ENCODE measurements at regions not wholly inside any gene's neighbourhood (a gene's known extent, or its start where the extent isn't known, plus 50 kb on each side); places are given as distances from the start of the nearest gene placed in this dataset.
A peak's percentile ranks its signal among the peaks of the same experiment; 100 is the strongest.
"Not testable (repeated sequence)": the region's sequence is repeated elsewhere in the genome, so short reads cannot be mapped to it uniquely, and the experiment has no call there.

DNA sequence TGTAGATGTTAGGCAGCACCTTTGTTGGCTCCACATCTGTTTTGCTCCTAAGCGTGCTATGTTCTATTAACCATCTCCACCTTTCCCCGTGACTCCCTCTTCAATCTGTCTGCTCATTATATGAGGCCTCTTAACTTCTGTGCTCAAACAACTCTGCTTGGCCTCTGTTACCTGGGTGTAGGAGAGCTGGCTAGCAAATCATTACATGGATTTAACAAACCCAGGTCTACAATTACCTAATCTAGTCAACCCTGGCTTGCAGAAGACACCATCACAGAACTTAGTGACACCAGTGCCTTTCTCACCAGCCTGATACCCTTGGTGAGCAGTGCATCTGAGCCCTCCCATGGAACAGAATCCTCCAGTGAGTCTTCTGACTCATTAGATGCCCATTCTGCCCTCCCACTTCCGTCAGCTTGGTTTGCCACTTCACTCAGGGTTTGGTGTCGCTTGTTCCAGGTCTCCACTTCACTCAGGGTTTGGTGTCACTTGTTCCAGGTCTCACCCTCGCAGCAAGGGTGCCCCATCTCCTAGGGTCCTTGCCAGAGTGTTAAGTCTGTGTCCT lies 92.0 kb upstream of the KIF26B start:
- no peak for DNase-seq (ENCODE audit: low read depth)

DNA sequence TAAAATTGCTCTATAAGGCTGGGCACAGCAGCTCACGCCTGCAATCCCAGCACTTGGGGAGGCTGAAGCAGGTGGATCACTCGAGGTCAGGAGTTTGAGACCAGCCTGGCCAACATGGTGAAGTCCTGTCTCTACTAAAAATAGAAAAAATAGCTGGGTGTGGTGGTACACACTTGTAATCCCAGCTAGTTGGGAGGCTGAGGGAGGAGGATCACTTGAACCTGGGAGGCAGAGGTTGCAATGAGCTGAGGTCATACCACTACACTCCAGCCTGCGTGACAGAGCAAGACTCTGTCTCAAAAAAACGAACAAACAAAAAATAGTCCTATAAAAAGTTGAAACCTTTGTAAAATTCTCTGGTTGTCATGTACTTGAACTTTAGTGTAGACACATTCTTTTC lies 93.0 kb upstream of the KIF26B start:
- DNase-seq (ENCODE audit: low read depth), result not testable (repeated sequence)

DNA sequence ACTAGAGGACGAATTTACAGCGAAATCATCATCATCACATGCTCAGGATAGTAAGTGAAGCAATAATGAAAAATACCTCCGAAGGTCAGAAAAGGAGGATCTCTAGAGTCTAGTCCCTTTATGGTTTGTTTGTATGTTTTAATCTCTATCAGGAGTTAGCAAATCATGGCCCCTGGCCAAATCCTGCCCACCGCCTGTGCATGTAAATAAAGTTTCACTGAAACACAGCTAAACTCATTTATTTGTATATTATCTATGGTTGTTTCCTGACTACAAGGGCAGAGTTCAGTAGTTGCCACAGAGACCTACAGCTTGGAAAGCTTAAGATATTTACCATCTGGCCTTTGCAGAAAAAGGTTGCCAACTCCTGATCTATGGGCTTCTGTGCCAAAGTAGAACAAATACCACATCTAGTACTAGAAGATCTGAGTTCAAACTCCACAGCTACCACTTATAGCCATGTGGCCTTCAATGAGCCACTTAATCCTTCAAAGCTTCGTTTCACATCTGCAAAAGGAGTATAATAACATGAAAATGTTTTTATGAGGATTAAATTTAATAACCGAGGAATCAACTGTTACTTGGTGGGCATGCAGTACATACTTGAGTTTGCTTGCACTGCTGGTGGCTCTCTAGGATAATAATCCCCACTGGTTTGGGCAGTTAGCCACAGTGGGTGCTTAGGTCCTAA lies 94.0 kb upstream of the KIF26B start:
- no peak for DNase-seq (ENCODE audit: low read depth)

DNA sequence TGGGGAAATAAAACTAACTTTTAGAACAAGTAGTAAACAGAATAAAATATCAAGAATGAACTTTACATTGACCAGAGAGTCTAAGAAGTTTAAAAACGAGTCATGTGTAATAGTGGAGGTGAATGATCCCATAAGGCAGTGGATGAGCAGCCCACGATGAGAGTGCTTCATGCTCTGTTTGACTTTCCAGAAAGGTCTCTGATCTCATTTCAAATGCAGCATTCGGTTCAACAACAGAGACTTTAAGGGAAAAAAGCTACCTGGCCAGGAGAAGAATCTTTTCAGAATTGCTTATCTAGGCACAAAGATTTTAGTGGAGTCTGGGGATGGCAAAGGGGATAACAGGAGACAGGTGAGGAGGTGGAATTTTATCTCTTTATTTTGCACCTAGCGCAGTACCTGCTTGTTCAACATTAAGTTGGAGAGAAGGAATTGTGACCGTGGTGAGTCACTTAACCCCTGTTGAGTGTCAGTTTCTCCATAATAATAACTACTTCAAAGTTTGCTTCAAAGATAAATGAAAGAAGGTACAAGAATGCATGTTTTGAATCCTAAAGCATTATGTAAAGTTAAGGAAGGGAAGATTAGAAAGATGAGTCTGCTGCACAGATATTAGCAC lies 94.9 kb upstream of the KIF26B start:
- no peak for DNase-seq (ENCODE audit: low read depth)

- DNase-seq (ENCODE audit: low read depth), result no peak
Observed at GRCh38 chr1:245058882-245059281, 95.9 kb upstream of the KIF26B start.

- no peak for DNase-seq (ENCODE audit: low read depth)
Observed at GRCh38 chr1:245058436-245058835, 96.3 kb upstream of the KIF26B start.

GRCh38 chr1:245056913-245057312 lies 97.9 kb upstream of the KIF26B start:
- no peak for DNase-seq (ENCODE audit: low read depth)

- DNase-seq (ENCODE audit: low read depth), result not testable (repeated sequence)
Observed at GRCh38 chr1:245056296-245056695, 98.5 kb upstream of the KIF26B start.

DNA sequence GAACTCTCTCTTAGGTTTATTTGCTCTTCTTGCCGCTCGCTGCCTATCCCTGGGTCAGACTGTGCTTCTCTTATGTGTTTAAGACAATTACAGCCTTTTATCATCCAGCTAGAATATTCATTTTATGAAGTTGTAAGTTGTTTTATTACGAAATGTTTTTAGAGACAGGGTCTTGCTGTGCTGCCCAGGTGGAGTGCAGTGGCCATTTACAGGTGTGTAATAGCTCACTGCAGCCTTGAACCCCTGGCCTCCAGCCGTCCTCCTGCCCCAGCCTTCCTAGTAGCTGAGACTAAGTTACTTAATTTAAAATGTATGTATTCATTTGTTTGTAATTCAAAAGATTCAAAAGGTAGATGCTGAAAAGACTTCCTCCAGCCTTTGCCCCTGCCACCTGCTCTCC lies 99.0 kb upstream of the KIF26B start:
- no peak for DNase-seq (ENCODE audit: low read depth)

- no peak for DNase-seq (ENCODE audit: low read depth)
Observed at GRCh38 chr1:245054507-245055270, 100.1 kb upstream of the KIF26B start.

GRCh38 chr1:245054105-245054504 lies 100.7 kb upstream of the KIF26B start:
- no peak for DNase-seq (ENCODE audit: low read depth)

GRCh38 chr1:245052258-245052657 lies 102.5 kb upstream of the KIF26B start:
- DNase-seq (ENCODE audit: low read depth), result no peak

- DNase-seq (ENCODE audit: low read depth), result no peak
Observed at GRCh38 chr1:245051349-245052221, 103.2 kb upstream of the KIF26B start.

GRCh38 chr1:245046769-245047168 lies 108.0 kb upstream of the KIF26B start:
- peak; percentile 38 for DNase-seq (ENCODE audit: low read depth)

GRCh38 chr1:245046315-245046714 lies 108.5 kb upstream of the KIF26B start:
- DNase-seq (ENCODE audit: low read depth), result peak; percentile 1

GRCh38 chr1:245045087-245045881 lies 109.5 kb upstream of the KIF26B start:
- peak; percentile 85 for DNase-seq (ENCODE audit: low read depth)

- DNase-seq (ENCODE audit: low read depth), result no peak
Observed at GRCh38 chr1:245043611-245043940, 111.2 kb upstream of the KIF26B start.

- no peak for DNase-seq (ENCODE audit: low read depth)
Observed at GRCh38 chr1:245041058-245041698, 113.6 kb upstream of the KIF26B start.

DNA sequence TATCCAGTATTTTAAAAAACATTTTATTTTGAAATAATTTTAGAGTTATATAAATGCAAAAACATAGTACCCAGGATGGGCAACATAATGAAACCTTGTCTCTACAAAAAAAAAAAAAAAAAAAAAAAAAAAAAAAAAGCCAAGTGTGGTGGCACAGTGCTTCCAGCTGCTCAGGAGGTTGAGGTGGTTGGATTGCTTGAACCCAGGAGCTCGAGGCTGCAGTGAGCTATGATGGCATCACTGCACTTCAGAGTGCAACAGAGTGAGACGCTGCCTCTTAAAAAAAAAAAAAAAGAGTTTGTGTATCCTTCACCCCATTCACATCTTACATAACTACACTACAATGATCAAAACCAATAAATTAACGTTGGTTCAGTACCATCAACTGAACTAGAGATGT lies 115.6 kb upstream of the KIF26B start:
- DNase-seq (ENCODE audit: low read depth), result no peak

- no peak for DNase-seq (ENCODE audit: low read depth)
Observed at GRCh38 chr1:245036102-245036501, 118.7 kb upstream of the KIF26B start.
